OCI-LY1 (cell line): ENCODE measurements at regions not wholly inside any gene's neighbourhood (a gene's known extent, or its start where the extent isn't known, plus 50 kb on each side); places are given as distances from the start of the nearest gene placed in this dataset.

Experiments used
- H2AFZ ChIP-seq: fragments of 200-600 bp; sonication (generic), shearing (Covaris generic); 2 replicates; pipeline ENCODE4 v1.6.0; 2014; ENCODE audit warnings: antibody characterized with exemption, mild to moderate bottlenecking, low read length
- H3F3A ChIP-seq: fragments of 200-600 bp; sonication (generic), shearing (Covaris generic); 2 replicates; pipeline ENCODE4 v1.6.0; 2014; ENCODE audit warnings: mild to moderate bottlenecking, antibody characterized with exemption, low read length, moderate library complexity; ENCODE audit not compliant: insufficient read depth
- H3K27ac ChIP-seq: fragments of 200-600 bp; sonication (generic); 2 replicates; pipeline ENCODE4 v1.5.1; 2014; ENCODE audit warnings: low read length, mixed run types, mild to moderate bottlenecking, low read depth; ENCODE audit not compliant: poor library complexity, severe bottlenecking
- H3K27me3 ChIP-seq: fragments of 200-600 bp; sonication (generic); 2 replicates; pipeline ENCODE4 v1.6.0; 2014; ENCODE audit warnings: antibody characterized with exemption, mild to moderate bottlenecking, low read length, moderate library complexity; ENCODE audit not compliant: insufficient read depth
- H3K36me3 ChIP-seq: fragments of 200-600 bp; sonication (generic); 2 replicates; pipeline ENCODE4 v1.6.1; 2014; ENCODE audit warnings: mild to moderate bottlenecking, antibody characterized with exemption, low read length, moderate library complexity, mixed read lengths; ENCODE audit not compliant: insufficient read depth
- H3K4me1 ChIP-seq: fragments of 200-600 bp; sonication (generic); 2 replicates; pipeline ENCODE4 v1.5.1; 2014; ENCODE audit warnings: mild to moderate bottlenecking, low read length, moderate library complexity; ENCODE audit not compliant: insufficient read depth, severe bottlenecking
- H3K4me2 ChIP-seq: fragments of 200-600 bp; sonication (generic), shearing (Covaris generic); 2 replicates; pipeline ENCODE4 v1.6.1; 2014; ENCODE audit warnings: low read length
- H3K4me3 ChIP-seq: fragments of 200-600 bp; sonication (generic); 2 replicates; pipeline ENCODE4 v1.5.1; 2014; ENCODE audit warnings: low read length, low read depth, mild to moderate bottlenecking, mixed read lengths; ENCODE audit not compliant: poor library complexity, severe bottlenecking
- H3K79me2 ChIP-seq: fragments of 200-600 bp; shearing (Covaris generic); 2 replicates; pipeline ENCODE4 v1.6.1; 2016; ENCODE audit warnings: mixed run types, low read length, mixed read lengths; ENCODE audit not compliant: insufficient read depth
- H3K9ac ChIP-seq: fragments of 200-600 bp; sonication (generic), shearing (Covaris generic); 2 replicates; pipeline ENCODE4 v1.6.1; 2014; ENCODE audit warnings: mild to moderate bottlenecking, low read length, mixed read lengths
- H3K9me2 ChIP-seq: fragments of 200-600 bp; sonication (generic), shearing (Covaris generic); 2 replicates; pipeline ENCODE4 v1.6.1; 2014; ENCODE audit warnings: low read depth, mild to moderate bottlenecking, low read length, mixed read lengths
- H3K9me3 ChIP-seq: fragments of 200-600 bp; shearing (Covaris generic); 2 replicates; pipeline ENCODE4 v1.6.1; 2014; ENCODE audit warnings: low read length, mixed read lengths
- H4K20me1 ChIP-seq: fragments of 200-600 bp; sonication (generic), shearing (Covaris generic); 2 replicates; pipeline ENCODE4 v1.6.0; 2016; ENCODE audit warnings: mild to moderate bottlenecking, low read length; ENCODE audit not compliant: insufficient read depth
- EZH2 ChIP-seq: fragments of 200-600 bp; sonication (generic), shearing (Covaris generic); IDR thresholded peaks from 2 replicates; pipeline ENCODE4 v1.8.0; 2017; ENCODE audit warnings: borderline replicate concordance, mixed run types, mild to moderate bottlenecking, antibody characterized with exemption, low read length, moderate library complexity, mixed read lengths
- TF ChIP-seq, protein P1 (sequence below): fragments of 200-600 bp; sonication (generic), shearing (Covaris generic); IDR thresholded peaks from 2 replicates; pipeline ENCODE4 v1.5.1; 2017; ENCODE audit warnings: mild to moderate bottlenecking, antibody characterized with exemption, low read length, moderate library complexity, mixed read lengths

GRCh38 chr13:70864731-70865130 is 756.5 kb upstream of the KLHL1 start:
- Histone ChIP-seq H3K36me3 (no peaks in the 10 kb centered on the region), H3K9me2 (no peaks in the 10 kb centered on the region; the same call in 1 of the 2 replicates), H3K4me2 (no peak overlapping the region), H2AFZ (no peak overlapping the region), H3K79me2 (no peaks in the 10 kb centered on the region), H3K9ac (no peak overlapping the region), H4K20me1 (no peaks in the 10 kb centered on the region), H3K27me3 (no peaks in the 10 kb centered on the region), H3K9me3 (no peaks in the 10 kb centered on the region), H3K27ac (no peak overlapping the region), H3K4me1 (no peaks in the 10 kb centered on the region), H3K4me3 (no peak overlapping the region), H3F3A (no peaks in the 10 kb centered on the region)
- TF ChIP-seq, protein P1, sequence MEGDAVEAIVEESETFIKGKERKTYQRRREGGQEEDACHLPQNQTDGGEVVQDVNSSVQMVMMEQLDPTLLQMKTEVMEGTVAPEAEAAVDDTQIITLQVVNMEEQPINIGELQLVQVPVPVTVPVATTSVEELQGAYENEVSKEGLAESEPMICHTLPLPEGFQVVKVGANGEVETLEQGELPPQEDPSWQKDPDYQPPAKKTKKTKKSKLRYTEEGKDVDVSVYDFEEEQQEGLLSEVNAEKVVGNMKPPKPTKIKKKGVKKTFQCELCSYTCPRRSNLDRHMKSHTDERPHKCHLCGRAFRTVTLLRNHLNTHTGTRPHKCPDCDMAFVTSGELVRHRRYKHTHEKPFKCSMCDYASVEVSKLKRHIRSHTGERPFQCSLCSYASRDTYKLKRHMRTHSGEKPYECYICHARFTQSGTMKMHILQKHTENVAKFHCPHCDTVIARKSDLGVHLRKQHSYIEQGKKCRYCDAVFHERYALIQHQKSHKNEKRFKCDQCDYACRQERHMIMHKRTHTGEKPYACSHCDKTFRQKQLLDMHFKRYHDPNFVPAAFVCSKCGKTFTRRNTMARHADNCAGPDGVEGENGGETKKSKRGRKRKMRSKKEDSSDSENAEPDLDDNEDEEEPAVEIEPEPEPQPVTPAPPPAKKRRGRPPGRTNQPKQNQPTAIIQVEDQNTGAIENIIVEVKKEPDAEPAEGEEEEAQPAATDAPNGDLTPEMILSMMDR: no peak
- TF ChIP-seq EZH2: no peak

DNA sequence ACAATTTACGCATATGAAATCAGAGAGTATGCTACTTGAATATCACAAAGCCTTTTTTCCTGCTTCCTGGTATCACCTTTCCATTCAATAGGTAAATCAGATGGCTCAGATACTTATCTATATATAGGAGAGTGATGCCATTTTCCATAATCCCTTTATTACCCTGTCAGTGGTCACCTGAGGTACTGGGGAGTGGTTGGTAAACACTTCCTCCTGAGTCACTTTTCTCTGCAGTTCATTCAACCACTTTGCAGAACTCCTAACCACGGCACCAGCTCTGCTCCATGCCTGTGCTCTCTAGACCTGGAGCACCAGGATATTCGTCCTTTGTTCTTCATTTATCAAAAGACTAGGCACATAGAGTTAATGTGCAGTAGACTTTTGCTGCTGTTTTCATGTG is 748.5 kb upstream of the KLHL1 start:
- no peaks in the 10 kb centered on the region for H3K4me1 ChIP-seq
- H3F3A ChIP-seq: no peaks in the 10 kb centered on the region
- H3K4me2 ChIP-seq: no peak overlapping the region
- H3K4me3 ChIP-seq: no peak overlapping the region
- no peaks in the 10 kb centered on the region for H4K20me1 ChIP-seq
- no peaks in the 10 kb centered on the region for H3K27me3 ChIP-seq
- no peaks in the 10 kb centered on the region for H3K36me3 ChIP-seq
- no peak overlapping the region for H3K9ac ChIP-seq
- H2AFZ ChIP-seq: no peak overlapping the region
- no peaks in the 10 kb centered on the region for H3K79me2 ChIP-seq
- no peaks in the 10 kb centered on the region for H3K9me2 ChIP-seq
- TF ChIP-seq, protein P1: no peak
- no peak for TF ChIP-seq EZH2
- no peak overlapping the region for H3K27ac ChIP-seq
- no peaks in the 10 kb centered on the region for H3K9me3 ChIP-seq

GRCh38 chr13:70856025-70856424 is 747.8 kb upstream of the KLHL1 start:
- H3K4me1 ChIP-seq: no peaks in the 10 kb centered on the region
- H3K9me3 ChIP-seq: no peaks in the 10 kb centered on the region
- H3F3A ChIP-seq: no peaks in the 10 kb centered on the region
- H3K79me2 ChIP-seq: no peaks in the 10 kb centered on the region
- no peaks in the 10 kb centered on the region for H3K9me2 ChIP-seq
- no peaks in the 10 kb centered on the region for H4K20me1 ChIP-seq
- H3K27me3 ChIP-seq: no peaks in the 10 kb centered on the region
- no peak overlapping the region for H2AFZ ChIP-seq
- no peak overlapping the region for H3K9ac ChIP-seq
- H3K4me3 ChIP-seq: no peak overlapping the region
- H3K27ac ChIP-seq: no peak overlapping the region
- TF ChIP-seq EZH2: no peak
- TF ChIP-seq, protein P1: no peak
- no peak overlapping the region for H3K4me2 ChIP-seq
- no peaks in the 10 kb centered on the region for H3K36me3 ChIP-seq
